SK-N-MC (cell line): ENCODE measurements at regions not wholly inside any gene's neighbourhood (a gene's known extent, or its start where the extent isn't known, plus 50 kb on each side); places are given as distances from the start of the nearest gene placed in this dataset.

Experiments used
- EZH2 ChIP-seq: fragments of 200-600 bp; sonication (generic); IDR thresholded peaks from one replicate; pipeline ENCODE4 v1.6.1; 2017; ENCODE audit warnings: antibody characterized with exemption
- FOXP2 ChIP-seq: optimal IDR thresholded peaks from 2 replicates; pipeline ENCODE3; 2011; ENCODE audit warnings: mild to moderate bottlenecking, moderate library complexity; ENCODE audit not compliant: insufficient read depth; ENCODE audit errors: extremely low read length, control extremely low read depth
- POLR2AphosphoS5 ChIP-seq: IDR thresholded peaks from 2 replicates; pipeline ENCODE4 v1.6.1; 2012; ENCODE audit warnings: mild to moderate bottlenecking, low read depth, low read length, borderline replicate concordance

DNA sequence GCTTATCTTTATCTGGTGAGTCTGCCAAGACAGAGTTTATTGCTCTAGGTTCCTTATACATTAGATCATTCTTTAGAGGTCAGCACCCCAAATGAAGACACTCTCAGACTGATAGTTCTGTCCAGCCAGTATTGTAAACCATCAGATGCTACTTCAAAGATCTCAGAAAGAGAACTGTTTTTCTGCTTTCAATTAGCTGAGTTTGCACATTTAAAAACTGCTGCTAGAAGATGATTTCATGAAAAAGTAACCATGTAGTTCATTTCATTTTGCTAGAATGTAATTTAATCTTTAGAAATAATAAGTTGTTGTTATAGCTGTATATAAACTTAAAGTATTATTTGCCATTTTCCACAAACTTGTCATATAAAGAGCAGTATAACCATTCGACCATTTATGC, 344.5 kb upstream of the ATP5MC3 start:
- TF ChIP-seq EZH2 (no peak), POLR2AphosphoS5 (no peak), FOXP2 (no peak)
